ENCODE measurements at regions not wholly inside any gene's neighbourhood (a gene's known extent, or its start where the extent isn't known, plus 50 kb on each side); places are given as distances from the start of the nearest gene placed in this dataset.
"Not testable (repeated sequence)": the region's sequence is repeated elsewhere in the genome, so short reads cannot be mapped to it uniquely, and the experiment has no call there.

DNA sequence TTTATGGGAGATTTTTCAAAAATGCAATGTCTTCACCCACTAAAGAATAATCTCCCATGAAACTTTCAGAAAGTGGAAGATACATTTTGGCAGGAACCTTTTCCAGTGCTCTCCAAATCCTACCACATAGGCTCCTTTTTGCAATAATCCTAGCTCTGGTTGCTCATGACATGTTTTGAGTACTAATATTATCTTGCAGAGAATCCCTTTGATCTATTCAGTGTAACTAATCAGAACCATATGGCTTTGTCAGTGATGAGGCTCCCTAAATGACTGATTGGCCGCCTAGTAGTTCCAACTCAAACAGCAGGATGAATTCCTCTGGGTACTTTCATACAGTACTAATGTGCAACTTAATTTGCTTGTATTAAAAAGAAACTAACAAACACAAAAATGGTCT, 544.0 kb upstream of the FAM98A start:
- no peaks in the 10 kb centered on the region for H3K4me1 ChIP-seq (ENCODE audit: control insufficient read depth in 1 of 2, insufficient read depth in 2 of 2, low read depth in 1 of 2, low read length in 1 of 2)
- no peak overlapping the region for H3K4me2 ChIP-seq
- no peaks in the 10 kb centered on the region for H3F3A ChIP-seq (replicated peaks; ENCODE audit: insufficient read depth)
- CTCF ChIA-PET, result no interaction called here
- 0% methylated on average over 1 of the region's 1 CpG for WGBS (ENCODE audit: low lambda C conversion rate)
- H3K9me3 ChIP-seq, result no peaks in the 10 kb centered on the region
- no peak for TF ChIP-seq CHD2 (IDR thresholded peaks at IDR 0.05; ENCODE audit: low read length, partially characterized antibody)
- no peak for TF ChIP-seq GATA2 (CRISPR knock-in tag; IDR thresholded peaks at IDR 0.05)
- POLR2A ChIA-PET, result no interaction called here
- no peak for DNase-seq
- no peak overlapping the region for H3K9ac ChIP-seq
- H3K4me3 ChIP-seq (ENCODE audit: low read depth in 2 of 2, low read length in 1 of 2), result no peak overlapping the region
- no peak overlapping the region for H2AFZ ChIP-seq (ENCODE audit: low read depth)
- H3K36me3 ChIP-seq (replicated peaks in 1 of 2; ENCODE audit: control insufficient read depth in 1 of 2, insufficient read depth in 2 of 2, low read length in 1 of 2), result no peaks in the 10 kb centered on the region
- H3K27ac ChIP-seq (ENCODE audit: low read depth in 2 of 2, low read length in 1 of 2), result no peak overlapping the region
- H3K79me2 ChIP-seq (ENCODE audit: insufficient read depth), result no peaks in the 10 kb centered on the region
- no peaks in the 10 kb centered on the region for H4K20me1 ChIP-seq (ENCODE audit: insufficient read depth)
- no peaks in the 10 kb centered on the region; the same call in 1 of the 2 replicates for H3K9me2 ChIP-seq
- no peaks in the 10 kb centered on the region for H3K27me3 ChIP-seq (ENCODE audit: insufficient read depth)

DNA sequence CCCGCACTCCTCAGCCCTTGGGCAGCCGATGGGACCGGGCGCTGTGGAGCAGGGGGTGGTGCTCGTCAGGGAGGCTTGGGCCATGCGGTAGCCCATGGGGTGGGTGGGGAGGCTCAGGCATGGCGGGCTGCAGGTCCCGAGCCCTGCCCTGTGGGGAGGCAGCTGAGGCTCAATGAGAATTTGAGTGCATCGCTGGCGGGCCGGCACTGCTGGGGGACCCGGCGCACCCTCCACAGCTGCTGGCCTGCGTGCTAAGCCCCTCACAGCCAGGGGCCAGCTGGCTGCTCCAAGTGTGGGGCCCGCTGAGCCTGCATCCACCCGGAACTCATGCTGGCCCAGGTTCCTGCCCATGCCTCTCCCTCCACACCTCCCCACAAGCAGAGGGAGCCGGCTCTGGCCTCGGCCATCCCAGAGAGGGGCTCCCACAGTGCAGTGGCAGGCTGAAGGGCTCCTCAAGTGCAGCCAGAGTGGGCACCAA, 543.5 kb upstream of the FAM98A start:
- H3K4me2 ChIP-seq; H3K79me2 ChIP-seq (ENCODE audit: insufficient read depth); H3K9me2 ChIP-seq; H3K4me1 ChIP-seq (ENCODE audit: control insufficient read depth in 1 of 2, insufficient read depth in 2 of 2, low read depth in 1 of 2, low read length in 1 of 2); H2AFZ ChIP-seq (ENCODE audit: low read depth); H3F3A ChIP-seq (replicated peaks; ENCODE audit: insufficient read depth); H3K27ac ChIP-seq (ENCODE audit: low read depth in 2 of 2, low read length in 1 of 2); CTCF ChIA-PET; H4K20me1 ChIP-seq (ENCODE audit: insufficient read depth); DNase-seq; H3K9me3 ChIP-seq; H3K27me3 ChIP-seq (ENCODE audit: insufficient read depth); H3K4me3 ChIP-seq (ENCODE audit: low read depth in 2 of 2, low read length in 1 of 2); H3K36me3 ChIP-seq (replicated peaks in 1 of 2; ENCODE audit: control insufficient read depth in 1 of 2, insufficient read depth in 2 of 2, low read length in 1 of 2); H3K9ac ChIP-seq; POLR2A ChIA-PET: not testable (repeated sequence)
- WGBS (ENCODE audit: low lambda C conversion rate), result 60% methylated on average over 1 of the region's 18 CpGs

DNA sequence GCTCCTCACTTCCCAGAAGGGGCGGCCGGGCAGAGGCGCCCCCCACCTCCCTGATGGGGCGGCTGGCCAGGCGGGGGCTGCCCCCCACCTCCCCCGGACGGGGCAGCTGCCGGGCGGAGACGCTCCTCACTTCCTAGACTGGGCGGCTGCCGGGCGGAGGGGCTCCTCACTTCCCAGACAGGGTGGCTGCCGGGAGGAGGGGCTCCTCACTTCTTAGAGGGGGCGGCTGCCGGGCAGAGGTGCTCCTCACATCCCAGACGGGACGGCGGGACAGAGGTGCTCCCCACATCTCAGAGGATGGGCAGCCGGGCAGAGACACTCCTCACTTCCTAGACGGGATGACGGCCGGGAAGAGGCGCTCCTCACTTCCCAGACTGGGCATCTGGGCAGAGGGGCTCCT, 534.0 kb upstream of the FAM98A start:
- H4K20me1 ChIP-seq (ENCODE audit: insufficient read depth); DNase-seq; H3K9me2 ChIP-seq; CTCF ChIA-PET; H3F3A ChIP-seq (replicated peaks; ENCODE audit: insufficient read depth); H3K79me2 ChIP-seq (ENCODE audit: insufficient read depth); H3K4me3 ChIP-seq (ENCODE audit: low read depth in 2 of 2, low read length in 1 of 2); H3K9ac ChIP-seq; POLR2A ChIA-PET; H3K4me1 ChIP-seq (ENCODE audit: control insufficient read depth in 1 of 2, insufficient read depth in 2 of 2, low read depth in 1 of 2, low read length in 1 of 2); H2AFZ ChIP-seq (ENCODE audit: low read depth); H3K27me3 ChIP-seq (ENCODE audit: insufficient read depth); H3K4me2 ChIP-seq; H3K36me3 ChIP-seq (replicated peaks in 1 of 2; ENCODE audit: control insufficient read depth in 1 of 2, insufficient read depth in 2 of 2, low read length in 1 of 2); H3K9me3 ChIP-seq; H3K27ac ChIP-seq (ENCODE audit: low read depth in 2 of 2, low read length in 1 of 2): not testable (repeated sequence)
- 33% methylated on average over 11 of the region's 24 CpGs for WGBS (ENCODE audit: low lambda C conversion rate)

DNA sequence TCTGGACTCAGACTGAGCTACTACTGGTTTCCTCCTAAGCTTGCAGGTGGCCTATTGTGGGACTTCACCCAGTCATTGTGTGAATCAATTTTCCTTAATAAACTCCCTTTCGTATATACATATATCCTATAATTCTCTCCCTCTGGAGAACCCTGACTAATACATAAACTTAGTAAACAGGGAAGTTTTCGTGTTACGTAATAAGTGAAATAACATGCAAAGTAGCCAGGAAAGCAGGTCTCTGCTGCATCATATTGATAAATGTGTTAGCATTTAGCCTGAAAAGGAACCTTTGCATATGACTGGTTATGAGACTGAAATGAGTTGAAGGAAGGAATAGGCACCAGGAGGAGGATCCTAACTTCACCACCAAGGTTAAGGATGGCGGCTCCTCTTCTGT, 527.2 kb upstream of the FAM98A start:
- POLR2A ChIA-PET, result no interaction called here
- H4K20me1 ChIP-seq (ENCODE audit: insufficient read depth), result no peaks in the 10 kb centered on the region
- H3K4me3 ChIP-seq (ENCODE audit: low read depth in 2 of 2, low read length in 1 of 2), result no peak overlapping the region
- CTCF ChIA-PET, result no interaction called here
- H3K9ac ChIP-seq, result no peak overlapping the region
- no peak overlapping the region for H2AFZ ChIP-seq (ENCODE audit: low read depth)
- H3K4me2 ChIP-seq, result no peak overlapping the region
- no peak for DNase-seq
- no peaks in the 10 kb centered on the region for H3K9me3 ChIP-seq
- no peaks in the 10 kb centered on the region for H3K27me3 ChIP-seq (ENCODE audit: insufficient read depth)
- H3K4me1 ChIP-seq (ENCODE audit: control insufficient read depth in 1 of 2, insufficient read depth in 2 of 2, low read depth in 1 of 2, low read length in 1 of 2), result no peaks in the 10 kb centered on the region
- H3K36me3 ChIP-seq (replicated peaks in 1 of 2; ENCODE audit: control insufficient read depth in 1 of 2, insufficient read depth in 2 of 2, low read length in 1 of 2), result no peaks in the 10 kb centered on the region
- H3K79me2 ChIP-seq (ENCODE audit: insufficient read depth), result no peaks in the 10 kb centered on the region
- 49% methylated on average over 4 of the region's 4 CpGs for WGBS (ENCODE audit: low lambda C conversion rate)
- no peaks in the 10 kb centered on the region for H3K9me2 ChIP-seq
- H3K27ac ChIP-seq (ENCODE audit: low read depth in 2 of 2, low read length in 1 of 2), result no peak overlapping the region
- TF ChIP-seq TCF12 (IDR thresholded peaks at IDR 0.05) (no peak), SMC3 (IDR thresholded peaks at IDR 0.05; ENCODE audit: low read depth, low read length) (no peak)
- H3F3A ChIP-seq (replicated peaks; ENCODE audit: insufficient read depth), result no peaks in the 10 kb centered on the region

All from SK-N-SH (cell line).